ENCODE measurements at regions not wholly inside any gene's neighbourhood (a gene's known extent, or its start where the extent isn't known, plus 50 kb on each side); places are given as distances from the start of the nearest gene placed in this dataset.

DNA sequence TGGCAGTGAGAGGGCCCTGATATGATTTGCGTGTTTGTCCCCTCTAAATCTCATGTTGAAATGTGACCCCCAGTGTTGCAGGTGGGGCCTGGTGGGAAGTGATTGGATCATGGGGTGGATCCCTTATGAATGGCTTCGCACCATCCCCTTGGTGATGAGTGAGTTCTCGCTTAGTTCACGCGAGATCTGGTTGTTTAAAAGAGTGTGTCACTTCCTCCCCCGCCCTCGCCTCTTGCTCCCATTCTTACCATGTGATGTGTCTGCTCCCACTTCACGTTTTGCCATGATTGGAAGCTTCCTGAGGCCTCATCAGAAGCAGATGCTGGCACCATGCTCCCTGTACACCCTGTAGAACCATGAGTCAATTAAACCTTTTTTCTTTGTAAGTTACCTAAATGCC, 319.9 kb upstream of the ID2 start:
- Histone ChIP-seq H3K4me2 (ENCODE audit: unreplicated experiment) (no peak overlapping the region), H3K9me2 (ENCODE audit: insufficient read depth) (no peaks in the 10 kb centered on the region), H3F3A (ENCODE audit: insufficient read depth) (no peaks in the 10 kb centered on the region), H3K27ac (no peak overlapping the region), H3K4me1 (ENCODE audit: insufficient read depth) (no peaks in the 10 kb centered on the region), H3K36me3 (ENCODE audit: low read depth) (no peaks in the 10 kb centered on the region), H3K27me3 (replicated peaks; ENCODE audit: insufficient read depth) (no peaks in the 10 kb centered on the region), H4K20me1 (ENCODE audit: insufficient read depth) (no peaks in the 10 kb centered on the region), H2AFZ (no peak overlapping the region), H3K9me3 (ENCODE audit: low read depth) (no peaks in the 10 kb centered on the region), H3K9ac (no peak overlapping the region), H3K4me3 (no peak overlapping the region), H3K79me2 (ENCODE audit: insufficient read depth) (no peaks in the 10 kb centered on the region)
- 92 to 94% methylated on average over 8 of the region's 8 CpGs for WGBS, 2 experiments (ENCODE audit: low coverage in 1 of 2, low lambda C conversion rate in 2 of 2, missing lambda C conversion rate in 2 of 2)
- TF ChIP-seq EZH2 (IDR thresholded peaks at IDR 0.05; ENCODE audit: insufficient read depth, poor library complexity, severe bottlenecking): no peak
- no peak for TF ChIP-seq EZH2phosphoT487 (IDR thresholded peaks at IDR 0.05; ENCODE audit: insufficient read depth, low read depth)
- in situ Hi-C loops (cut with MboI): no loop called here
- no peak for DNase-seq

DNA sequence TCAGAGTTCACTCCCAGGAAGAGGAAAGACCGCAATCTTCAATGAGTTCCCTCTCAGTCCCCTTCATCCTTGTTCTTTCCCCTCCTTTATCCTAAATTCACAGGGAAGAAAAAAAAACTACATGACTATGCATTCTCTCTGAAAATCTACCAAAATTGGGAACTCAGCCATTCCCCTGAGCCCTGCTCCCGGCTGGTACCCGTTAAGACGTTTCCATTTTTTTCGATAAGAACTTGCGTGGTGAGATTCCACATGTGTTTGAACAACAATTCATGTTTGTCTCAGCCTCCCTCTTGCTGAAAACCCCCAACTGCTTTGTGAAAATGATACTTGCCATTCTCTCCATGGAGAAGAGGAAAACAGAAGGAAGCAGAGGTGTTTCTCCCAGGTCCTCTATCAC, 318.7 kb upstream of the ID2 start:
- Histone ChIP-seq H3K4me1 (ENCODE audit: insufficient read depth) (no peaks in the 10 kb centered on the region), H3K36me3 (ENCODE audit: low read depth) (no peaks in the 10 kb centered on the region), H3K79me2 (ENCODE audit: insufficient read depth) (no peaks in the 10 kb centered on the region), H3K4me2 (ENCODE audit: unreplicated experiment) (no peak overlapping the region), H3K9me2 (ENCODE audit: insufficient read depth) (no peaks in the 10 kb centered on the region), H3F3A (ENCODE audit: insufficient read depth) (no peaks in the 10 kb centered on the region), H3K9me3 (ENCODE audit: low read depth) (no peaks in the 10 kb centered on the region), H4K20me1 (ENCODE audit: insufficient read depth) (no peaks in the 10 kb centered on the region), H3K27ac (no peak overlapping the region), H2AFZ (no peak overlapping the region), H3K9ac (no peak overlapping the region), H3K27me3 (replicated peaks; ENCODE audit: insufficient read depth) (no peaks in the 10 kb centered on the region), H3K4me3 (no peak overlapping the region)
- DNase-seq: no peak
- in situ Hi-C loops (cut with MboI): no loop called here
- TF ChIP-seq EZH2phosphoT487 (IDR thresholded peaks at IDR 0.05; ENCODE audit: insufficient read depth, low read depth): no peak
- no peak for TF ChIP-seq EZH2 (IDR thresholded peaks at IDR 0.05; ENCODE audit: insufficient read depth, poor library complexity, severe bottlenecking)
- 45 to 51% methylated on average over 6 of the region's 6 CpGs for WGBS, 2 experiments (ENCODE audit: low coverage in 1 of 2, low lambda C conversion rate in 2 of 2, missing lambda C conversion rate in 2 of 2)

DNA sequence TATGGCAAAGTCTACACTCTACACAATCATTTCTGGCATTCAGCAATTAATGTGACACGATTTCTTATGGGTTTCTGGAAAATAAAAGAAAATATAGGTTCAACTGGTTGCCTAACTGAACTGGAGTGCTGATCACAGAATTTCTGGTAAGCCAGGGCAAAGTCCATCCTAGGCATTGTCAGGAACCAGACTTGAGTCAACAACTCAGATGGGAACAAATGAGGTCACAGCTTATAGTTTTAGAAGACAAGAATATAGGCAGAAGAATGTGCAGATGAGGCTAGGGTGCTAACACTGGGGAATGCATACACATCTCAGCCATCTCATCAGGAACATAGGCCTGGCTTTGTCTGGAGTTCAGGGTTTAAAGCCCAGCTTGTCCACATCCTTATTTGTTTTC, 317.2 kb upstream of the ID2 start:
- in situ Hi-C loops (cut with MboI): no loop called here
- Histone ChIP-seq H3K4me3 (no peak overlapping the region), H4K20me1 (ENCODE audit: insufficient read depth) (no peaks in the 10 kb centered on the region)

DNA sequence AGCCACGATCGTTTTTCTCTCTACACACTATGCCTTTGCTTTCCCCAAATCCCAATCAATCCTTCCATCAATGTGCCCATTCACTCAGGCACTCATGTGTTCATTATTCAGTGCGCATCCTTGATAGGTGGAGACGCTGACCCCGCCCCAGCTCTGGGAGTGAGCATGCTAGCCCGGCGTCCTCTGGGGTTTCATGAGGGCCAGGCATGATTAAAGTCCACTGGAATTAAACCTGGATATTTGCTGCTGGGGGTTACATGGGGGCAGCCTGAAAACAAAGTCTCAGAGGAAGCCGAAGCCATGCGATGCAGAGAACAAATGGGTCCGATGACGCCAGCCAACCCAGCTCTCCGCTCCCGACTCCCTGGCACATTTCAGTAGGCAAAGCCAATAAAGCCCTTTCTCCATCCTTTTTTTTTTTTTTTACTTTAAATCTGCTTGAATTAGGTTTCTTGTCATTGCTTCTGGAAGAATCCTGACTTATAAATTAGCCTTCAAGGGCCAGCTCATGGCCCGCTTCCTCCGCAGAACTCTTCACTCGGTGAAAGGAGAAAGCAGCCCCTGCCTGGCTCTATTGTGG, 316.4 kb upstream of the ID2 start:
- Histone ChIP-seq H3K27me3 (replicated peaks; ENCODE audit: insufficient read depth) (no peaks in the 10 kb centered on the region), H3K4me3 (no peak overlapping the region), H3K9me3 (ENCODE audit: low read depth) (no peaks in the 10 kb centered on the region), H3K9ac (no peak overlapping the region), H3K36me3 (ENCODE audit: low read depth) (no peaks in the 10 kb centered on the region), H3K27ac (no peak overlapping the region), H3K79me2 (ENCODE audit: insufficient read depth) (no peaks in the 10 kb centered on the region), H4K20me1 (ENCODE audit: insufficient read depth) (no peaks in the 10 kb centered on the region), H3K4me2 (ENCODE audit: unreplicated experiment) (no peak overlapping the region), H2AFZ (no peak overlapping the region), H3F3A (ENCODE audit: insufficient read depth) (no peaks in the 10 kb centered on the region), H3K4me1 (ENCODE audit: insufficient read depth) (no peaks in the 10 kb centered on the region), H3K9me2 (ENCODE audit: insufficient read depth) (no peaks in the 10 kb centered on the region)
- in situ Hi-C loops (cut with MboI): no loop called here
- no peak for DNase-seq
- 91 to 93% methylated on average over 16 of the region's 16 CpGs for WGBS, 2 experiments (ENCODE audit: low coverage in 1 of 2, low lambda C conversion rate in 2 of 2, missing lambda C conversion rate in 2 of 2)
- TF ChIP-seq EZH2phosphoT487 (IDR thresholded peaks at IDR 0.05; ENCODE audit: insufficient read depth, low read depth): no peak
- TF ChIP-seq EZH2 (IDR thresholded peaks at IDR 0.05; ENCODE audit: insufficient read depth, poor library complexity, severe bottlenecking): no peak

More for the DNA sequence above, 317.2 kb upstream of the ID2 start:
- WGBS, 2 experiments (ENCODE audit: low coverage in 1 of 2, low lambda C conversion rate in 2 of 2, missing lambda C conversion rate in 2 of 2): 80 to 88% methylated on average over 1 of the region's 1 CpG
- Histone ChIP-seq H3K79me2 (ENCODE audit: insufficient read depth) (no peaks in the 10 kb centered on the region), H3K9me2 (ENCODE audit: insufficient read depth) (no peaks in the 10 kb centered on the region), H3F3A (ENCODE audit: insufficient read depth) (no peaks in the 10 kb centered on the region), H3K36me3 (ENCODE audit: low read depth) (no peaks in the 10 kb centered on the region), H3K9me3 (ENCODE audit: low read depth) (no peaks in the 10 kb centered on the region), H3K4me2 (ENCODE audit: unreplicated experiment) (no peak overlapping the region), H3K4me1 (ENCODE audit: insufficient read depth) (no peaks in the 10 kb centered on the region), H3K9ac (no peak overlapping the region), H3K27ac (no peak overlapping the region), H3K27me3 (replicated peaks; ENCODE audit: insufficient read depth) (no peaks in the 10 kb centered on the region), H2AFZ (no peak overlapping the region)
- no peak for TF ChIP-seq EZH2phosphoT487 (IDR thresholded peaks at IDR 0.05; ENCODE audit: insufficient read depth, low read depth)
- no peak for TF ChIP-seq EZH2 (IDR thresholded peaks at IDR 0.05; ENCODE audit: insufficient read depth, poor library complexity, severe bottlenecking)
- no peak for DNase-seq

DNA sequence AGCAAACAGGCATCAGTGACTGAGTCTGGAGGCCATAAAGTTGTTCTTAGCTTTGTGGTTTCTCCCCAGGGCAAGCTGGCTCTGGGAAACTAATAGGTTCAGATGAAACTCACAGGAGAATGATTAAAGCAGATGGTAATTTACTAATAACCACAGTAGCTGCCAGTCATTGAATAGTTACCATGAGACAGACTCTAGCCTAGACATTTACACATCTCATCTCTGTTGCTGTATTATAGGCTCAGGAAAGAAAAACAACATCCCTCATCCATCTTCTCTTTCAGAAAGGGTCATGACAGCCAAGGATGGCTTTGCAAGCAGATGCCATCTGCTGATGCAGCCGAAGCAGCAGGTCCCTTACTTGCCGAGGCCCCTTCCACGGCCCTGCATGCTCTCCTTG, 314.0 kb upstream of the ID2 start:
- H3K9ac ChIP-seq: no peak overlapping the region
- H3K27ac ChIP-seq: no peak overlapping the region
- no peak for TF ChIP-seq EZH2 (IDR thresholded peaks at IDR 0.05; ENCODE audit: insufficient read depth, poor library complexity, severe bottlenecking)
- TF ChIP-seq EZH2phosphoT487 (IDR thresholded peaks at IDR 0.05; ENCODE audit: insufficient read depth, low read depth): no peak
- H3K4me1 ChIP-seq (ENCODE audit: insufficient read depth): no peaks in the 10 kb centered on the region
- no peak overlapping the region for H3K4me2 ChIP-seq (ENCODE audit: unreplicated experiment)
- no peaks in the 10 kb centered on the region for H3K9me2 ChIP-seq (ENCODE audit: insufficient read depth)
- H3K27me3 ChIP-seq (replicated peaks; ENCODE audit: insufficient read depth): no peaks in the 10 kb centered on the region
- no peaks in the 10 kb centered on the region for H4K20me1 ChIP-seq (ENCODE audit: insufficient read depth)
- 93 to 95% methylated on average over 3 of the region's 3 CpGs for WGBS, 2 experiments (ENCODE audit: low coverage in 1 of 2, low lambda C conversion rate in 2 of 2, missing lambda C conversion rate in 2 of 2)
- H3F3A ChIP-seq (ENCODE audit: insufficient read depth): no peaks in the 10 kb centered on the region
- no peaks in the 10 kb centered on the region for H3K9me3 ChIP-seq (ENCODE audit: low read depth)
- no peak overlapping the region for H2AFZ ChIP-seq
- H3K36me3 ChIP-seq (ENCODE audit: low read depth): no peaks in the 10 kb centered on the region
- H3K79me2 ChIP-seq (ENCODE audit: insufficient read depth): no peaks in the 10 kb centered on the region
- H3K4me3 ChIP-seq: no peak overlapping the region
- DNase-seq: no peak
- in situ Hi-C loops (cut with MboI): no loop called here

All from GM23248 (cell line).